SK-N-SH treated with all-trans-retinoic acid at 6 μM for 48 hours (cell line): ENCODE measurements at regions not wholly inside any gene's neighbourhood (a gene's known extent, or its start where the extent isn't known, plus 50 kb on each side); places are given as distances from the start of the nearest gene placed in this dataset.

Experiments
- ARNTL ChIP-seq: fragments of 450-650 bp; formaldehyde crosslinking; IDR thresholded peaks from 2 replicates; pipeline ENCODE4 v1.5.0; 2020; ENCODE audit warnings: low read depth, mild to moderate bottlenecking, moderate library complexity, borderline replicate concordance
- BACH2 ChIP-seq: fragments of 250-450 bp; sonication (Bioruptor Pico); IDR thresholded peaks from 2 replicates; pipeline ENCODE4 v1.9.0; 2021; ENCODE audit warnings: mild to moderate bottlenecking, borderline replicate concordance
- CREB5 ChIP-seq: fragments of 250-450 bp; sonication (Bioruptor Pico); IDR thresholded peaks from 2 replicates; pipeline ENCODE4 v1.5.1; 2020; ENCODE audit warnings: low read depth, mild to moderate bottlenecking, moderate library complexity
- ESRRG ChIP-seq: fragments of 250-450 bp; sonication (Bioruptor Pico); IDR thresholded peaks from 2 replicates; pipeline ENCODE4 v1.6.1; 2021; ENCODE audit warnings: mild to moderate bottlenecking
- ISL1 ChIP-seq: fragments of 250-450 bp; sonication (Bioruptor Pico); IDR thresholded peaks from 2 replicates; pipeline ENCODE4 v2.1.2; 2022; ENCODE audit warnings: mild to moderate bottlenecking, moderate library complexity
- OSR1 ChIP-seq: fragments of 250-450 bp; sonication (Bioruptor Pico); IDR thresholded peaks from 2 replicates; pipeline ENCODE4 v1.8.0; 2022; ENCODE audit warnings: moderate library complexity, mild to moderate bottlenecking, inconsistent platforms
- PATZ1 ChIP-seq: fragments of 250-450 bp; sonication (Bioruptor Pico); IDR thresholded peaks from 2 replicates; pipeline ENCODE4 v1.8.0; 2020; ENCODE audit warnings: mild to moderate bottlenecking, moderate library complexity, borderline replicate concordance
- ZFP3 ChIP-seq: fragments of 250-450 bp; sonication (Bioruptor Pico); IDR thresholded peaks from 2 replicates; pipeline ENCODE4 v1.5.0; 2020; ENCODE audit warnings: mild to moderate bottlenecking, moderate library complexity
- ZFP30 ChIP-seq: fragments of 450-650 bp; formaldehyde crosslinking; IDR thresholded peaks from 2 replicates; pipeline ENCODE4 v1.5.0; 2022; ENCODE audit warnings: mild to moderate bottlenecking, moderate library complexity

GRCh38 chrX:39871648-39872047, 226.1 kb downstream of the BCOR start:
- no peak for TF ChIP-seq ARNTL (CRISPR knock-in tag)
- TF ChIP-seq ZFP30 (CRISPR knock-in tag) = no peak
- no peak for TF ChIP-seq PATZ1
- no peak for TF ChIP-seq OSR1 (CRISPR knock-in tag)
- TF ChIP-seq CREB5 (CRISPR knock-in tag) = no peak
- no peak for TF ChIP-seq BACH2 (CRISPR knock-in tag)
- no peak for TF ChIP-seq ZFP3 (CRISPR knock-in tag)
- no peak for TF ChIP-seq ISL1 (CRISPR knock-in tag)
- TF ChIP-seq ESRRG (CRISPR knock-in tag) = no peak
